SH-SY5Y (cell line): ENCODE measurements at regions not wholly inside any gene's neighbourhood (a gene's known extent, or its start where the extent isn't known, plus 50 kb on each side); places are given as distances from the start of the nearest gene placed in this dataset.

Experiments used
- GATA2 ChIP-seq: IDR thresholded peaks from 2 replicates; pipeline ENCODE4 v1.6.1; 2011; ENCODE audit warnings: mild to moderate bottlenecking, low read depth, low read length
- GATA3 ChIP-seq: IDR thresholded peaks from 2 replicates; pipeline ENCODE4 v1.6.1; 2011; ENCODE audit warnings: low read depth, mild to moderate bottlenecking, low read length, moderate library complexity

GRCh38 chr6:66568271-66568670, 861.2 kb upstream of the EYS start:
- no peak for TF ChIP-seq GATA2
- TF ChIP-seq GATA3, result no peak
